WI38 (cell line): ENCODE measurements at regions not wholly inside any gene's neighbourhood (a gene's known extent, or its start where the extent isn't known, plus 50 kb on each side); places are given as distances from the start of the nearest gene placed in this dataset.
"Not testable (repeated sequence)": the region's sequence is repeated elsewhere in the genome, so short reads cannot be mapped to it uniquely, and the experiment has no call there.

Experiments used
- H3K4me3 ChIP-seq: 2 replicates; pipeline ENCODE4 v1.5.1; 2011; ENCODE audit warnings: low read depth, mild to moderate bottlenecking, control low read depth, low read length
- CTCF ChIP-seq: IDR thresholded peaks from 2 replicates; pipeline ENCODE4 v1.5.1; 2012; ENCODE audit warnings: low read depth, mild to moderate bottlenecking, control low read depth, low read length

DNA sequence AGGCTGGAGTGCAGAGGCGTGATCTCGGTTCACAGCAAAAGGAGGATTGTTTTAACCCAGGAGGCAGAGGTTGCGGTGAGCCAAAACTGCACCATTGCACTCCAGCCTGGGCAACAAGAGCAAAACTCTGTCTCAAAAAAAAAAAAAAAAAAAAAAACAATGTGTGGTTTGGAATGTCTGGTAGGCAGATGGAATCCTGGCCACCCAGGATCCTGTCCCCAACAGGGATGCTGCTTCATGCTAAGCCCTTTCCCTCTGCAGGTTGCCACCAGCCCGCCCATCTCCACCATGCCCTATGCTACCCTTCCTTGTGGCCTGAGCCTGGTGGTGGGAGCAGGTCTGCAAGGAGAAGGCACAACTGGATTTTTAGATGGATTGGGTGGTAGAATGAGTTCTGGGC, 129.7 kb upstream of the HAND1 start:
- H3K4me3 ChIP-seq = no peak overlapping the region
- TF ChIP-seq CTCF = no peak

DNA sequence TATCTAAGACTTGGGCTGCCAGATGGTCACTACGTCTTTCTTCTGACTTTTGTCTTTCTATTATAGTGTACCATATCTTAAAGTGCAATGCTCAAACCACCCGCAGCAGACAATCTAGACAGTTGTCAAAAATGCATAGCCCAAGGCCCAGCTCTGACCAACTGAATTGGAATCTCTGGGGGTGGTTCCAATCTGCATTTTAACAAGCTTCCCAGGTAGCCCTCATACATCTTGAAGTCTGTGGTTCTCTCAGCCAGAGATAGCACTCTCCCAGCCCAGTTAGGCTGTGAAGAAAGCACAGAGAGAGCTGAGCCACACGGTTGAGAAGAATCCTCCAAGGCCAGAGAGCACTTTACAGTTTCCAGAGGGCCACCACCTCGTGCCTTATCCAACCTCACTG, 128.2 kb upstream of the HAND1 start:
- no peak overlapping the region for H3K4me3 ChIP-seq

DNA sequence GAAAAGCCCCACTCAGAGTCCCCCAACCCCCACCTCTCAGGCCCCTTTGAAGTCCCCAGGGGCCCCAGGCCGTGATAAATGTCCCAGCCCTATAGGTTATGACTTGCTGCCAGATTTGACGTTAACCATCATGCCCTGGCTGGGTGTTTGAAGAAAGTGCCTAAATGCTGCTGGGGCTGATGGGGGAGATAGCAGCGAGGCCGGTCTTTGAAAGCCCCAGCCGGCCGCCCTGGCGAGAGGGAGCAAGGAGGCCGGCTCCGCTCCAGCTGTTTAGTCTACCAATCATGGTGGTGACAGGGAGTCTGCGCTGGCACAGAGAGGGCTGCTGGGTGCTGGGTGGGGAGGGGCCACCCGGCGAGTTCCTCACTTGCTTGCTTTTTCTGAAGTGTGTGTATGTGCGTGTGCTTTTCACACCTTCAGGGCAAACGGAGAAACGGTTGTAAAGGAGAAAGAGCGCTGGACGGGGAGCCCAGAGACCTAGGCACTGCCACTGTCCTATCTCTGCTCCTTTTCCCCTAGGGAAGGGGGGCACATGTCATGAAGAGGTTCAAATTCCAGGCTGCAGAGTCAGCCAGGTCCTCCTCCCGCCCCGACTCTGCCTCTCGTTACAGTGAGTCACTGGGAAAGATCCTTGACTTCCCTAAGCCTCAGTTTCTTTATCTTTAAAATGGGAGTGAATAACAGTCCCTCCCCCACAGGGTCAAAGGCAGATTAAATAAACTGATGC, 126.1 kb upstream of the HAND1 start:
- no peak for TF ChIP-seq CTCF
- 0 out of 2 replicates have a peak overlapping the region, but pooled peaks have one; percentile 22 for H3K4me3 ChIP-seq

More for the DNA sequence above, 128.2 kb upstream of the HAND1 start:
- no peak for TF ChIP-seq CTCF

GRCh38 chr5:154603485-154603884, 125.5 kb upstream of the HAND1 start:
- H3K4me3 ChIP-seq = no peak overlapping the region
- TF ChIP-seq CTCF = no peak

DNA sequence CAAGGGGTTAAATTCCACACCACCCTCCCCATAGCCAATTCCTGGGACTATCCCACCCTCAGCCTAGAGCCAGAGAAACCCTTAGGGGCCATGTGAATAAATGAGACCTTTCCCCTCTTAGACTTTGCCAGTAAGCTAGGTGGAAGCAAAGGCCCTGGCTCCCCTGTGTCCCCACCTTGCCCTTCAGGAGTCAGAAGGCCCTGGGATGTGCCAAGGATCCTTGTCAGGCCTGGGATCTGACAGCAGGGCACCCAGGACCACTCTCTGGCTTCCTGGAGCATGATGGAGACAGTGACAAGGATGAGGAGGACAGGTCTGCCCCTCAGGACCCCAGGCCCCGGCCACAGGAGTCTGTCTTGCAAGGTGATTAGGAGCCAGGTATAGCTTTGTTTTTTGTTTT, 125.0 kb upstream of the HAND1 start:
- TF ChIP-seq CTCF = no peak
- no peak overlapping the region for H3K4me3 ChIP-seq

- no peak overlapping the region for H3K4me3 ChIP-seq
- no peak for TF ChIP-seq CTCF
Observed at GRCh38 chr5:154601014-154601413, 123.0 kb upstream of the HAND1 start.

GRCh38 chr5:154598021-154598420, 120.0 kb upstream of the HAND1 start:
- no peak overlapping the region for H3K4me3 ChIP-seq
- TF ChIP-seq CTCF = no peak

GRCh38 chr5:154596844-154597243, 118.8 kb upstream of the HAND1 start:
- not testable (repeated sequence) for H3K4me3 ChIP-seq
